ENCODE measurements at regions not wholly inside any gene's neighbourhood (a gene's known extent, or its start where the extent isn't known, plus 50 kb on each side); places are given as distances from the start of the nearest gene placed in this dataset.
"Not testable (repeated sequence)": the region's sequence is repeated elsewhere in the genome, so short reads cannot be mapped to it uniquely, and the experiment has no call there.

GRCh38 chr2:83280391-83280790 is 1178.7 kb downstream of the SUCLG1 start:
- Histone ChIP-seq H3K9me3 (replicated peaks in 1 of 11) (no peaks in the 10 kb centered on the region), H3K4me3 (no peak overlapping the region), H3K4me1 (no peaks in the 10 kb centered on the region)

GRCh38 chr2:83273322-83273721 is 1185.8 kb downstream of the SUCLG1 start:
- Histone ChIP-seq H3K27ac (no peak overlapping the region), H3K9ac (no peak overlapping the region), H3K36me3 (no peaks in the 10 kb centered on the region), H3K4me1 (no peaks in the 10 kb centered on the region), H4K20me1 (no peaks in the 10 kb centered on the region), H3K27me3 (no peaks in the 10 kb centered on the region), H3K4me2 (no peak overlapping the region), H3K9me3 (replicated peaks in 1 of 11) (no peaks in the 10 kb centered on the region), H3K4me3 (no peak overlapping the region)
- TF ChIP-seq Cebpa-rat (IDR thresholded peaks at IDR 0.05), result no peak

More at GRCh38 chr2:83280391-83280790, 1178.7 kb downstream of the SUCLG1 start:
- H4K20me1 ChIP-seq, result no peaks in the 10 kb centered on the region
- H3K9ac ChIP-seq, result no peak overlapping the region
- no peaks in the 10 kb centered on the region for H3K36me3 ChIP-seq
- no peak overlapping the region for H3K4me2 ChIP-seq
- no peak overlapping the region for H3K27ac ChIP-seq
- no peaks in the 10 kb centered on the region for H3K27me3 ChIP-seq
- TF ChIP-seq Cebpa-rat (IDR thresholded peaks at IDR 0.05), result no peak

- no peaks in the 10 kb centered on the region for H3K27me3 ChIP-seq
- H4K20me1 ChIP-seq, result no peaks in the 10 kb centered on the region
- H3K9me3 ChIP-seq (replicated peaks in 1 of 11), result no peaks in the 10 kb centered on the region
- H3K36me3 ChIP-seq, result no peaks in the 10 kb centered on the region
- H3K27ac ChIP-seq, result no peak overlapping the region
- H3K4me3 ChIP-seq, result no peak overlapping the region
- H3K9ac ChIP-seq, result no peak overlapping the region
- no peak overlapping the region for H3K4me2 ChIP-seq
- no peak for TF ChIP-seq Cebpa-rat (IDR thresholded peaks at IDR 0.05)
- no peaks in the 10 kb centered on the region for H3K4me1 ChIP-seq
Observed at GRCh38 chr2:83261591-83262136, 1197.4 kb downstream of the SUCLG1 start.

GRCh38 chr2:83253848-83254247 is 1205.2 kb downstream of the SUCLG1 start:
- H3K4me3 ChIP-seq, result no peak overlapping the region

GRCh38 chr2:83251321-83251872 is 1207.7 kb downstream of the SUCLG1 start:
- Histone ChIP-seq H3K9me3 (replicated peaks in 1 of 11) (peaks cover 0 to 7% (median 2%) of the 10 kb centered on the region in 11 experiments; a peak in 8 of 22 replicates), H3K27ac (no peak overlapping the region), H3K4me3 (no peak overlapping the region), H3K36me3 (no peaks in the 10 kb centered on the region), H3K27me3 (no peaks in the 10 kb centered on the region), H3K4me2 (no peak overlapping the region), H4K20me1 (no peaks in the 10 kb centered on the region), H3K4me1 (no peaks in the 10 kb centered on the region), H3K9ac (no peak overlapping the region)
- TF ChIP-seq Cebpa-rat (IDR thresholded peaks at IDR 0.05), result no peak

More at GRCh38 chr2:83253848-83254247, 1205.2 kb downstream of the SUCLG1 start:
- peaks cover 0 to 4% (median 0%) of the 10 kb centered on the region in 11 experiments; a peak in 1 of 22 replicates for H3K9me3 ChIP-seq (replicated peaks in 1 of 11)
- no peak overlapping the region for H3K4me2 ChIP-seq
- no peak for TF ChIP-seq Cebpa-rat (IDR thresholded peaks at IDR 0.05)
- no peaks in the 10 kb centered on the region for H3K36me3 ChIP-seq
- H4K20me1 ChIP-seq, result no peaks in the 10 kb centered on the region
- H3K4me1 ChIP-seq, result no peaks in the 10 kb centered on the region
- no peak overlapping the region for H3K27ac ChIP-seq
- no peaks in the 10 kb centered on the region for H3K27me3 ChIP-seq
- H3K9ac ChIP-seq, result no peak overlapping the region

GRCh38 chr2:83245806-83246537 is 1213.1 kb downstream of the SUCLG1 start:
- not testable (repeated sequence) for H3K4me3 ChIP-seq, H3K4me1 ChIP-seq

GRCh38 chr2:83240611-83241010 is 1218.5 kb downstream of the SUCLG1 start:
- no peak overlapping the region for H3K9ac ChIP-seq
- H3K4me2 ChIP-seq, result no peak overlapping the region
- no peaks in the 10 kb centered on the region for H3K36me3 ChIP-seq
- no peak overlapping the region for H3K4me3 ChIP-seq
- H3K9me3 ChIP-seq (replicated peaks in 1 of 11), result peaks cover 0 to 10% (median under 1%) of the 10 kb centered on the region in 11 experiments; a peak in 6 of 22 replicates
- H3K4me1 ChIP-seq, result no peaks in the 10 kb centered on the region
- TF ChIP-seq Cebpa-rat (IDR thresholded peaks at IDR 0.05), result no peak
- no peaks in the 10 kb centered on the region for H4K20me1 ChIP-seq
- H3K27me3 ChIP-seq, result no peaks in the 10 kb centered on the region
- no peak overlapping the region for H3K27ac ChIP-seq

More at GRCh38 chr2:83245806-83246537, 1213.1 kb downstream of the SUCLG1 start:
- not testable (repeated sequence) for H3K27ac ChIP-seq, H3K4me2 ChIP-seq, H4K20me1 ChIP-seq, H3K36me3 ChIP-seq, H3K9ac ChIP-seq, H3K27me3 ChIP-seq
- H3K9me3 ChIP-seq (replicated peaks in 1 of 11), result peaks cover 0 to 21% (median 8%) of the 10 kb centered on the region in 11 experiments; a peak in 13 of 22 replicates

GRCh38 chr2:83238111-83238510 is 1221.0 kb downstream of the SUCLG1 start:
- Histone ChIP-seq H3K27me3 (no peaks in the 10 kb centered on the region), H3K4me2 (no peak overlapping the region), H3K4me1 (no peaks in the 10 kb centered on the region), H3K9me3 (replicated peaks in 1 of 11) (no peaks in the 10 kb centered on the region), H3K27ac (no peak overlapping the region), H3K36me3 (no peaks in the 10 kb centered on the region), H3K9ac (no peak overlapping the region), H4K20me1 (no peaks in the 10 kb centered on the region), H3K4me3 (no peak overlapping the region)
- TF ChIP-seq Cebpa-rat (IDR thresholded peaks at IDR 0.05), result no peak

GRCh38 chr2:83234246-83234645 is 1224.8 kb downstream of the SUCLG1 start:
- no peak overlapping the region for H3K4me3 ChIP-seq
- no peaks in the 10 kb centered on the region; a peak in 1 of 22 replicates for H3K9me3 ChIP-seq (replicated peaks in 1 of 11)
- no peak overlapping the region for H3K9ac ChIP-seq
- no peaks in the 10 kb centered on the region for H3K36me3 ChIP-seq
- H3K27ac ChIP-seq, result no peak overlapping the region
- H3K4me2 ChIP-seq, result no peak overlapping the region
- no peaks in the 10 kb centered on the region for H3K4me1 ChIP-seq
- no peaks in the 10 kb centered on the region for H3K27me3 ChIP-seq
- no peaks in the 10 kb centered on the region for H4K20me1 ChIP-seq
- no peak for TF ChIP-seq Cebpa-rat (IDR thresholded peaks at IDR 0.05)

GRCh38 chr2:83233781-83234180 is 1225.3 kb downstream of the SUCLG1 start:
- Histone ChIP-seq H3K27ac (no peak overlapping the region), H3K9ac (no peak overlapping the region), H3K27me3 (no peaks in the 10 kb centered on the region), H3K9me3 (replicated peaks in 1 of 11) (no peaks in the 10 kb centered on the region; a peak in 1 of 22 replicates), H3K36me3 (no peaks in the 10 kb centered on the region), H4K20me1 (no peaks in the 10 kb centered on the region), H3K4me1 (no peaks in the 10 kb centered on the region), H3K4me3 (no peak overlapping the region), H3K4me2 (no peak overlapping the region)
- no peak for TF ChIP-seq Cebpa-rat (IDR thresholded peaks at IDR 0.05)
